Neural cell (in vitro differentiated cells): ENCODE measurements at regions not wholly inside any gene's neighbourhood (a gene's known extent, or its start where the extent isn't known, plus 50 kb on each side); places are given as distances from the start of the nearest gene placed in this dataset.

Source experiments
- CTCF ChIP-seq: fragments of 450-650 bp; IDR thresholded peaks from 2 replicates; pipeline ENCODE4 v1.5.1; 2014; ENCODE audit warnings: antibody characterized with exemption, mild to moderate bottlenecking, moderate library complexity; ENCODE audit not compliant: poor library complexity, severe bottlenecking
- EP300 ChIP-seq: fragments of 450-650 bp; conservative IDR thresholded peaks from 2 replicates; pipeline ENCODE4 v1.6.1; 2014; ENCODE audit warnings: antibody characterized with exemption, mild to moderate bottlenecking, moderate library complexity; ENCODE audit not compliant: poor library complexity, severe bottlenecking
- EZH2 ChIP-seq: fragments of 200-600, 300-800 bp; shearing (Covaris generic), sonication (generic); IDR thresholded peaks from 2 replicates; pipeline ENCODE4 v1.6.1; 2014; ENCODE audit warnings: antibody characterized with exemption, low read length, borderline replicate concordance, mild to moderate bottlenecking; ENCODE audit not compliant: insufficient read depth, poor library complexity, severe bottlenecking
- POLR2AphosphoS5 ChIP-seq: IDR thresholded peaks from 2 replicates; pipeline ENCODE4 v1.6.1; 2012
- REST ChIP-seq: IDR thresholded peaks from 2 replicates; pipeline ENCODE4 v1.6.1; 2012; ENCODE audit warnings: borderline replicate concordance
- TAF1 ChIP-seq: IDR thresholded peaks from 2 replicates; pipeline ENCODE4 v1.6.1; 2012; ENCODE audit warnings: low read depth

- TF ChIP-seq TAF1 (no peak), EZH2 (no peak), CTCF (no peak), POLR2AphosphoS5 (no peak), EP300 (no peak), REST (no peak)
Observed at GRCh38 chr21:19268686-19269085, 865.1 kb upstream of the TMPRSS15 start.
